HG03442 (cell line): ENCODE measurements at regions not wholly inside any gene's neighbourhood (a gene's known extent, or its start where the extent isn't known, plus 50 kb on each side); places are given as distances from the start of the nearest gene placed in this dataset.
"Not testable (repeated sequence)": the region's sequence is repeated elsewhere in the genome, so short reads cannot be mapped to it uniquely, and the experiment has no call there.

Experiments used
- ATAC-seq: cut with Tn5 transposase; IDR thresholded peaks from one replicate; pipeline ENCODE4 v1.9.1; 2021; ENCODE audit warnings: mild to moderate bottlenecking, moderate library complexity; ENCODE audit not compliant: unreplicated experiment

DNA sequence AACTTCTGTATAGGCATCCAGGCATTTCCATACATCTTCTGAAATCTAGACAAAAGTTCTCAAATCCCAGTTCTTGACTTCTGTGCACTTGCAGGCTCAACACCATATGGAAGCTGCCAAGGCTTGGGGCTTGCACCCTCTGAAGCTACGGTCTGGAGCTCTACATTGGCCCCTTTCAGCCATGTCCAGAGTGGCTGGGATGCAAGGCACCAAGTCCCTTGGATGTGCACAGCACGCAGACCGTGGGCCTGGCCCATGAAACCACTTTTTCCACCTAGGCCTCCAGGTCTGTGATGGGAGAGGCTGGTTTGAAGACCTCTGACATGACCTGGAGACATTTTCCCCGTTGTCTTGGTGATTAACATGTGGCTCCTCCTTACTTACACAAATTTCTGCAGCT, 1645.1 kb downstream of the REEP3 start:
- no peak for ATAC-seq

DNA sequence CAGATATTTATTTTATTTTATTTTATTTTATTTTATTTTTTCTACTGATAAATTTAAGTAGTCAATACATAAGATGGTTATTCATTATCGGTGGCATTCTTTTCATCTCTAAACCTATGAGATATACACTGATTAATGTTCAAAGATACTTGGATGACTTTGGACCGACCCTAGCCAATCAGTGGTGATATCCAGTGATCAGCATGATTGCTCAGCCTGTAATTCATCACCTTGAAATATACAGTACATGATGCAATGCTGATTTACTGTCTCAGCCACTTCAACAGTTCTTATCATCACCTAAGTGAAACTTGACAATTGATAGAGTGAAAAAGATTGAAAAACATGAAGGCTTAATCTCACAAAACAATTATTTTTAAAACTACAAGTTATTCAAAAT, 1651.0 kb downstream of the REEP3 start:
- ATAC-seq: no peak

DNA sequence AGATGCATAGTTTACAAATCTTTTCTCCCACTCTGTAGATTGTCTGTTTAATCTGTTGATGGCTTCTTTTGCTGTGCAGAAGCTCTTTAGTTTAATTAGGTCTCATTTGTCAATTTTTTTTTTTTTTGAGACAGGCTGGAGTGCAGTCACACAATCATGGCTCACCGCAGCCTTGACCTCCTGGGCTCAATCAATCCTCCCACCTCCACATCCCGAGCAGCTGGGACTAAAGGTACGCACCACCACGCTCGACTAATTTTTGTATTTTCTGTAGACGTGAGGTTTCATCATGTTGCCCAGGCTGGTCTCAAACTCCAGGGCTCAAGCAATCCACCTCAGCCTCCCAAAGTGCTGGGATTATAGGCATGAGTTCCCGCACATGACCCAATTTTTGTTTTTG, 1655.8 kb downstream of the REEP3 start:
- no peak for ATAC-seq

DNA sequence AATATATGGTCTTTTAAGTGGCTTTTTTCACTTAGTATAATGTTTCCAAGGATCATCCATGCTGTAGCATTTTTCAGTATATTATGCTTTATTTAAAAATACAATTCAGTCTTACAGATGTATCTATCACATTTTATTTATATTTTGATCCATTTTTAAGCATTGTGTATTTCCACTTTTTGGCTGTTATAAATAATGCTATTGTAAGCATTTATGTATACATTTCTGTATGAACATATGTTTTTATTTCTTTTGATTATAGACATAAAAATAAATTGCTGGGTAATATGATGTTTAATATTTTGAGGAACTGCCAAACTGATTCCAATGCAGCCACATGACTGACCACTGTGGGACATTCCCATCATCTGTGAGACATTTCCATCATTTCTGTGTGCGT, 1662.0 kb downstream of the REEP3 start:
- no peak for ATAC-seq

DNA sequence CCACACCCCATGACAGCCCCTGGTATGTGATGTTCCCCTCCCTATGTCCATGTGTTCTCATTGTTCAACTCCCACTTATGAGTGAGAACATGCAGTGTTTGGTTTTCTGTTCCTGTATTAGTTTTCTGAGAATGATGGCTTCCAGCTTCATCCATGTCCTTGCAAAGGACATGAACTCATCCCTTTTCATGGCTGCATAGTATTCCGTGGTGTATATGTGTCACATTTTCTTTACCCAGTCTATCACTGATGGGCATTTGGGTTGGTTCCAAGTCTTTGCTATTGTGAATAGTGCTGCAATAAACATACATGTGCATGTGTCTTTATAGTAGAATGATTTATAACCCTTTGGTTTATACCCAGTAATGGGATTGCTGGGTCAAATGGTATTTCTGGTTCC, 1665.5 kb downstream of the REEP3 start:
- not testable (repeated sequence) for ATAC-seq

DNA sequence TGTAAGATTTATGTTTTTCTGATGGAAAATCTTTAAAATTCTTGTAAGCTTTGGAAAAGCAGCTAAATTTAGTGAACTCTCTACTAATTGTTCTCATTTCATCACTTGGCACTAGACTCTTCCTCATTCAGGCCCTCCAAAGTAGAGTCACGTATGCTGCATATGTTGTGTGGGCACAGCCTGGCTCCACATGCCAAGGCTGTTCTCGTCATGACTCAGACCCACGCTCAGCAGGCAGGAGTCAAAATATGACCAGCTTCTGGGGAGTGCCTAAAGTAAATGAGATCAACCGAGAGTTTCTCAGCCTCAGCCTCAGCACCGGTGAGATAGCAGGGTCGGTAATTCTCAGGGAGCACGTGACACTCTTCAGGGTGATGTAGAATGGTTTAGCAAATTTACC, 1672.9 kb downstream of the REEP3 start:
- ATAC-seq: no peak

DNA sequence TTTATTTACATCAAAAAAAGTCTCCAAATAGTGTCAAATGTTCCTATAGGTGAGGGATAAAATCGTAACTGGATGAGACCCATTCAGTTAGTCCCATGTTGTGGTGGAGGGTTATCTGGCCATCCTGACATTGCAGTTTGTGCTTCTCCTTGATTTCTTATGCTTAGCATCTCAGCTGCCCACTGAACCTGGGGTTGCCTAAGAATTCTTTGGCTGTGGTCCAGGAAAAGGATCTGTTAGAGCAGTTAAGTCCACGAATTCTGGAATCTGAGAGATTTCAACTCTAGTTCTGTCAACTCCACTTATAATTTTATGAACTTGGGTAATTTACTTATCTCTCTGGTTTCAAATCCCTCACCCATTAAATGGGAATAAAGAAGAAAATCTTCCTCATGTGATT, 1673.4 kb downstream of the REEP3 start:
- no peak for ATAC-seq

DNA sequence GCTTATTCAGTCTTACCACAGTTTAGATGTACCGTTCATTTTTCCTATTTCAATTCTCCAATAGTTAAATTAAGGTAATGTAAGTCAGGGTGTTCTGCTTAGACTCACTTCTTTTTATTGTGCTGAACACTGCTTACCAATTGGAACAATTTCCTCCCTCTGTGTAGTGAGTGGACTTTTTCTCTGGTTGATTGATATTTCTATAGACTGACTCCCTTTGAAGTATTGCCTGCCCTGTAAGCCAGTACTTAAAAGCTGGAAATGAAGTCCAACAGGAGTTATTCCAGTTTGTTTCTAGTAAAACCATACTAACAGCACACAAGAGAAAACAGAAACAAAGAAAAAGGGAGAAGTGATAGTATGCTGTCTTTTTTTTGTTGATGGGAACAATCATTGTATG, 1674.9 kb downstream of the REEP3 start:
- no peak for ATAC-seq

DNA sequence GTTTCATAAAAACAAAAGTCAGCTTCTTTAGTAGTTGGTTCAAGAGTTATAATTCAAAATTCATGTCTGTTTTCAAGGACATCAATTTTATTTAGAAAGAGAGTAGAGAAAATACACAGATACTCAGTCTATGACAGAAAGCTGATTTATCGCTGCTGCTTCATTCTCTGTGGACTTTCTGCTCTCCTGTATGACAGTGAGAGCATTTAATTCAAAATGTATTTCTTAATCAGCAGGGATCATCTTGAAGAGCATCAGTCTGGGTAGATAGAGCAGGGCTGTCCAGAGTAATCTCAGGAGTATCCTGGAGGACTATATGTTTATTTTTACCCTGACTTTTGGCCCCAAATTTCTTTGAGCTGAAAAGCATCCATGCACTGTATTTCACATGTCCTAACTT, 1676.7 kb downstream of the REEP3 start:
- ATAC-seq: no peak

DNA sequence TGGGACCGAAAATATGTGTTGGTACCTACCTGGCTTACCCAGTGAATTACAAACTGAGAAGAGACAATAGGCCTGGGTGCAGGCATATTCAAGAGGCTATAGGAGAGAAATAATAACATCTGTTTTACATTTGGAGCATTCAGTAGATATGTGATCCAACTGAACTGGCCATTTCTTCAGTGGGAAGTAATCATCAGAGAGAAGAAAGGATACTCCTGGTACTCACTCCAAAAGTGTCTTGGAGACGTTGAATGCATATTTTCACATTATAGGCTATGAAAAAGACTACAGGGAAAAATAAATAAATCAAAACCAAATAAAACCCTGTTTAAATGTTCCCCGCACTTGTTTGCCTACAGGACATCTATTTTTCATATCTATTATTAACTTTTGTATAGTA, 1680.3 kb downstream of the REEP3 start:
- no peak for ATAC-seq

DNA sequence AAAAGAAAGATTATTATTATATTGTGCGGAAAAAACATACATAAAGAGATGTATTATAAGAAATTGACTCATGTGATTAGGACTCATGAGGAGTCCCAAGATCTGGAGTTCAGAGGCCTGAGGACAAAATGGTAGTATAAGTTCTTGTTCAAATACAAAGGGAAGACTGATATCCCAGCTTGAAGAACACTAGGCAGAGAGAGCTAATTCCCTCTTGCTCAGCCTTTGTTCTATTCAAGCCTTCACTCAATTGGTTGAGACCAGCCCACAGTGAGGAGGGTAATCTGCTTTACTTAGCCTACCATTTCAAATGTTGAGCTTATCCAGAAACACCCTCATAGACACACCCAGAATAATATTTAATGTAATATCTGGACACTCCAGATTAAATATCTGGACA, 1683.8 kb downstream of the REEP3 start:
- no peak for ATAC-seq

DNA sequence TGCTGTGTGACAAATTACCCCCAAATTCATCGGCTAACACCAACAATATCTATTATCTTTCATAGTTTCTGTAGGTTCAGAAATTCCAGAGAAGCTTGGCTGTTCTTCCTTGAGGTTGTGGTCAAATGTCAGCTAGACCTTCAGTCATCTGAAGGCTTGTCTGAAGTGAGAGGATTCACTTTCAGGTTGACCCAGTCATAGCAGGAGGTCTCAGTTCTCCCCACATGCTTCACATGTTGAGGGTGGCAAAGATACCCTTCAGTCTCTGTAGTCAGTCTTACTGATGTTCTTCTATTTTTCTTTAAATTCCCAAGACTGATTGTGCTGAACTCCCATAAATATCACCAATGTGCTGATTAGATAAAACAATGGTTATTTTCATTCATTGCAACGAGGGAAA, 1692.0 kb downstream of the REEP3 start:
- ATAC-seq: no peak

DNA sequence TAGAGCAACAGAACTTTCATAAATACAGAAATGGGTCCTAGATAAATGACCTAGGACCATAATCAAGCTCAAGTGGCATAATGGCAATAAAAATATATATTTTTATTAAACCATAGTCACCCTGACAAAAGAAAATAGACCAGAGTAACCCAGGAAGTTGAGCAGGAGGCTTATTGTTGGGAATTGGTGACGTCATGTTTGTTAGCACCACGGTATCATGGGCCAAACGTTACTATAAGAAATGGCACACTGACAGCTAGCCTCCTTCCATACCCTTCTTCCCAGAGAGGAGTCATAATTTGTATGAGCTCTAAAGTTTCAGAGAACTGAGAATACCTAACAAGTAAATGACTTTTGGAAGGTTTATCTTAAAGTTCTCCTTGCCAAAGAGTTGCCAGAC, 1698.2 kb downstream of the REEP3 start:
- no peak for ATAC-seq

DNA sequence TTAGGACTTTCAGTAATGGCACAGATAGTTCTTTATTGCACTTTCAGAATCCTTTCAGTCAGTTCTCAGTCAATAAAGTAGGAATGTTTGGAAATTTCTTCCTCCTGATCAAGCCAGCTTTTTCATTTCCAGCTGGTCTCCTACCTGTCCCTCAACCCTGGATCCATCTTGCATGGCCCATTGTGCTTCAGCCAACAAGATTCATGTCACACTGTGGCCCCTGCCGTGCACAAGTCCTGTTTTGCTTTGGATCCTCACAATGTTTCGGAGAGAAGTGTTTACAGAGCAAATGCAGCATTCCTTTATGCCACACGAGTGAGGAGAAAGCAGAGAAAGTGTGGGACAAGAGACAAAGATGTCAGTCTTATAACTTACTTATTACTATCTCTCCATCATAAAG, 1694.7 kb upstream of the LRRTM3 start:
- ATAC-seq: no peak

DNA sequence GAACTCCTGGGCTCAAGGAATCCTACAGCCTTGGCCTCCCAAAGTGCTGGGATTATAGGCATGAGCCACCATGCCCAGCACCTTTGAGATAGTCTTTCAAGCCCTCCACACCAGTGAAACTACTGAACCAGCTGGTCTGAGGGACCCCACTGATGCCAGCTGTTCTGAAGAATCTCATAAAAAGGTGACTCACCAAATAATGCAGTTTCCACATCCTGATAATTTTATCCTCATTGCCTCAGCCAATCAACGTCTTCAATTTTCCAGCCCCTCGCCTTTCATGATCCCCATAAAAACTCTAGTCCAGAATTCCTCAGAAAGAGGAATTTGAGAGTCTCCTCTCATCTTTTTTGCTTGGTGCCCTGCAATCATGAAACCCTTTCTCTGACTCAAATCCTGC, 1691.6 kb upstream of the LRRTM3 start:
- ATAC-seq: no peak

DNA sequence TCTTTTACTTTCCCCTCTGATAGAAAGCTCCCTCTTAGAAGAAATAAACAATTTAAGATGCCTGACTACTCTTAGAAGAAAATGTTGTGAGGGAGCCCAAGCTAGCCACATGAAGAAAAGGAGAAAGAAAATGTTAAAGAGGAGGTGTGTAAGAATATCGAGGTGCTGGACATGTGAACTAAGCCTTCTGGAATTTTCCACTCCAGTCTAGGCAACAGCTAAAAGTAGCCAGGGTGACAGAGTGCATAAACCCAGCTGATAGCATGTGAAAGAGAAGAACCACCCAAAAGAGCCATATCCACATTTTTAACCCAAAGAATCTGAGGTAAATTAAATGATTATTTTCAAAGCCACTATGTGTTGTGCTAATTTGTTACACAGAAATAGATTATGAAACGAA, 1690.6 kb upstream of the LRRTM3 start:
- ATAC-seq: no peak

DNA sequence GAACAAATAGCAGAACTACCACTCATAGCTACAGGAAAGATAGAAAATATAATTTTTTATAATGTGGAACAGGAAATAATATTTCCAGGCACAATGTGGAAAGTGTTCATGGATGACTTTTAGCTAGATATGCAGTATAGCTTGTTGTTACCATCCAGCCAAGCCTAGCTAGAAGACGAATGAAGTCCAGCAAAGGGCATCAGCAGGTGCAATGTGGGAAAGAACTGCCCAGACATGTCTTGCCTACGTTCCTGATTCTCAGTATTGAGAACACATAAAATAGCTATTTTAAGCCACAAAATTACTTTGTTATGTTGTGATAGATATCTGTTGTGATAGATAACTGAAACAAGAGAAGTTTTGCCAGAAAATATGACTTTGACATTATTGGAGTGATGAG, 1690.0 kb upstream of the LRRTM3 start:
- ATAC-seq: no peak

DNA sequence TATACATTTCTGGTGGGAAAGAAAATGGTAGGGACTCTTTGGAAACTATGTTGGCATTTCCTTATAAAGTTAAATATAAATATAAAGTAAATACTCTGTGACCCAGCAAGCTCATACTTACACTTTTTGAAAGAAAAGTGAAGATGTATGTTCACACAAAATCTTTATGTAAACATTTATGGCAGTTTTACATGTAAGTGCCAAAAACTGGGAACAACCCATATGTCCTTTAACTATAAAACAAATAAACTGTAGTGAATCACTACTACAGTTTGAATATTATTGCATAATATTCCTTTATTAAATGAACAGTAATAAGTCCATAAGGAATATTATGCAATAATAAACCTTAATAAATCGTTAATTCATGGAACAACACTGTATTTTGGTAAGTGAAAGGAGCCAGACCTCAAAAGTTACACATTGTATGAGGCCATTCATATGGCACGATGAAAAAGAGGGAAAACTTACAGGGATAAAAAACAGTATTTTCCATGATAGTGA, 1660.3 kb upstream of the LRRTM3 start:
- no peak for ATAC-seq

DNA sequence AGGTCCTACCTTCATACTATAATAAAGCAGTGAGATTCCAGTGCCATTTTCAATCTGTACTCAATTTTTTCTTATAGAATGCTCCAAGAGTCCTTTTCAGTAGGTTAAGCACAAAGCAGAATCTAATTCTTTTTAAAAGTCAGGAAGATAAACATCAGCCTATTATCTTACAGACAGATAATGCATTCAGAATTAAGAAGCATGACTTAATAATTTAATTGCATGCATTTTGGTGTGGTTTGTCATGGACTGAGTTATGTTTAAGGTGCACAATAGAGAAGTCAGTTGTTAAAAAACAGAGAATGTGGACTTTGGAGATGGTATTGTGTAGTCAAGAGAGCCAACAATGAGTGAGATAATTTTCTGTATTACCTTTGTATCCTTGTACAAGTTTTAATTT, 1656.3 kb upstream of the LRRTM3 start:
- ATAC-seq: not testable (repeated sequence)

DNA sequence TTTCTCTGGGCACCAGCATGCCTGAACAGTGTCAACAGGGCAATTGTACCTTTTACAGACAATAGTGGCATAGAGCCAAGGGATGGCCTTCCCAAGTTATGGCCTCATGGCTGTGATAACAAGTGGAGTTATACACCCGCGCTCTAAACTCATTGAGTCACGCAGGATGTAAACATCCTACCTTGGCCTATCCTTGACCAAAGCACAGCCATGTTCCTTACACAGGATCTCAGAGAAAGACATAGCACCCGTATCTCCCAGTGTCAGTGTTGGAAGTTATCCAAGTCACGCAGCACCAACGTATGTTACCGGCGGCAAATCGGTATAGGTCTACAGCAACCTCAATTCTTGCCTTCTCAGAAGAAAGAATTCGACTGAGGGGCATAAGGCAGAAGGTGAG, 1654.9 kb upstream of the LRRTM3 start:
- no peak for ATAC-seq

DNA sequence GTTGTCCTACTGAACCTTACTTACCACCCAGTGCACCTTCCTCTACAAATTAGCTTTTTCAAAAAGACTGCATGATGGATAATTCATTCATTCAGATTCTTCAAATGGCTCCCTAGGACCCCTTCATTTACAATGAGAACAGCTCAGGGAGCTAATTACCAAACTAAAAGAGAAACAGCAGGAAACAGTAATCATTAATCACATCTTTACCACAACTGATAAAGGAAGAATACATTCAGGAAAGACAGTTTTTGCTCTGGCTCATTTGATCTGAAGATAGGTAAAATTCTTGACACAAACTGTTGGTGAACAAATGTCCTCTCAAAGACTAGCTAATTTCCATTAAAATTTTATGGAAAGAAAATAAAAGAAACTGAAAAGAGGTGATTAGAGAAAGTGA, 1652.7 kb upstream of the LRRTM3 start:
- no peak for ATAC-seq

DNA sequence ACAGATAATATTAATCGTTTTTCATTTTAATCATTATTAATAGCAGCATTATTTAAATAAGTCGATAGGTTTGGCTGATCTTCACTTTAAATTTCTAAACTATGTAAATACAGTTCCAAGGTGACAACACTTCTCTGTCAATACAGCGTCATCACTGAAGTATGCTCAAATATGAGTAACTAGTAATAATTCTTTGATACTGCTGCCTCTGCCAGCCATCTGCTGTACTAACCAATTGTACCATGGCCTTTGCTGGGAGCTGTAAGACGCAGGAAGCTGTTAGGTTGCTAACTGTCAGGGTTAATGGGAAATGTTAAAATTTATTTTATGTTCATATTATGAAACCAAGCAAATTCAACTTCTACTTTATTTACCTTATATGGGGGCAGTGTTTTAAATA, 1650.5 kb upstream of the LRRTM3 start:
- no peak for ATAC-seq

DNA sequence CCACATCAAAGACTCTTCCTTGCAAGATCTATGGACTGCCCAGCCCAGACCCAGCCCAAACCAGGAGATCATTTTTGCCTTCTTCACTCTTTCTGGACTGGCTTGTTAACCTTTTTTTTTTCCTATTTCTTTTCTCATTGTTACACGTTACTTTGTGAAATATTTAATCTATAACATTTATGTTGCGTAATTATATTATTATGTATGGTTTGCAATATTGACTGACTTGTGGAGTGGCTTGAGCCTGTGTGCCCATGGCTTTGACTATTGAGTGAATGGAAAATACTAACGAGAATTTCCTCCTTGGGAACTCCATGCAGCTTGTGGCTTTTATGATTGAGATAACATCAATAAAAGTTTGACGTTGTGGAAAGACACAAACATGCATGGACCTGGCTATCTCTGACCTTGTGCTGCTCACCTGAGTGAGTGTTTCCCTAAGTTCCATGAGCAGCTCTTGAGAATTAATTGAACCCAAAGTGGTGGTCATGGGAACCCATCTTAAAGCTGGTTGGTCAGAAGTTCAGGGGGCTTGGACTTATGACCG, 1641.3 kb upstream of the LRRTM3 start:
- ATAC-seq: no peak

DNA sequence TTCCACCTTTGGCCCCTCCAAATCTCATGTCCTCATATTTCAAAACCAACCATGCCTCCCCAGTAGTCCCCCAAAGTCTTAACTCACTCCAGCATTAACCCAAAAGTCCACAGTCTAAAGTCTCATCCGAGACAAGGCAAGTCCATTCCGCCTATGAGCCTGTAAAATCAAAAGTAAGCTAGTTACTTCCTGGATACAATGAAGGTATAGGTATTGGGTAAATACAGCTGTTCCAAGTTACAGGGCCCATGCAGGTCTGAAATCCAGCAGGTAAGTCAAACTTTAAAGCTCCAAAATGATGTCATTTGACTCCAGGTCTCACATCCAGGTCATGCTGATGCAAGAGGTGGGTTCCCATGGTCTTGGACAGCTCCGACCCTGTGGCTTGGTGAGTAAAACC, 1640.1 kb upstream of the LRRTM3 start:
- not testable (repeated sequence) for ATAC-seq
